ENCODE measurements at regions not wholly inside any gene's neighbourhood (a gene's known extent, or its start where the extent isn't known, plus 50 kb on each side); places are given as distances from the start of the nearest gene placed in this dataset.
"Not testable (repeated sequence)": the region's sequence is repeated elsewhere in the genome, so short reads cannot be mapped to it uniquely, and the experiment has no call there.

GRCh38 chr5:106481374-106481773 is 1189.4 kb downstream of the EFNA5 start:
- Histone ChIP-seq H3K4me3 (ENCODE audit: low read length) (no peak overlapping the region), H3K9me3 (replicated peaks; ENCODE audit: low read length) (no peaks in the 10 kb centered on the region), H3K36me3 (ENCODE audit: insufficient read depth, low read length) (no peaks in the 10 kb centered on the region), H3K4me1 (ENCODE audit: control insufficient read depth, insufficient read depth, low read length) (no peaks in the 10 kb centered on the region), H3K27me3 (ENCODE audit: control insufficient read depth, insufficient read depth, low read length) (no peaks in the 10 kb centered on the region), H3K9ac (ENCODE audit: low read depth, low read length) (no peak overlapping the region), H3K4me2 (ENCODE audit: low read length) (no peak overlapping the region)

GRCh38 chr5:106476630-106477029 is 1194.1 kb downstream of the EFNA5 start:
- Histone ChIP-seq H3K9ac (ENCODE audit: low read depth, low read length) (no peak overlapping the region), H3K4me2 (ENCODE audit: low read length) (no peak overlapping the region), H3K36me3 (ENCODE audit: insufficient read depth, low read length) (no peaks in the 10 kb centered on the region), H3K4me1 (ENCODE audit: control insufficient read depth, insufficient read depth, low read length) (no peaks in the 10 kb centered on the region), H3K9me3 (replicated peaks; ENCODE audit: low read length) (no peaks in the 10 kb centered on the region), H3K4me3 (ENCODE audit: low read length) (no peak overlapping the region), H3K27me3 (ENCODE audit: control insufficient read depth, insufficient read depth, low read length) (no peaks in the 10 kb centered on the region)

- H3K4me2 ChIP-seq (ENCODE audit: low read length), result no peak overlapping the region
- H3K36me3 ChIP-seq (ENCODE audit: insufficient read depth, low read length), result no peaks in the 10 kb centered on the region
- no peak overlapping the region for H3K9ac ChIP-seq (ENCODE audit: low read depth, low read length)
- H3K4me3 ChIP-seq (ENCODE audit: low read length), result no peak overlapping the region
- H3K4me1 ChIP-seq (ENCODE audit: control insufficient read depth, insufficient read depth, low read length), result no peaks in the 10 kb centered on the region
- H3K27me3 ChIP-seq (ENCODE audit: control insufficient read depth, insufficient read depth, low read length), result no peaks in the 10 kb centered on the region
- no peaks in the 10 kb centered on the region for H3K9me3 ChIP-seq (replicated peaks; ENCODE audit: low read length)
These were observed 1196.7 kb downstream of the EFNA5 start for GRCh38 chr5:106474066-106474465.

GRCh38 chr5:106459541-106459940 is 1211.2 kb downstream of the EFNA5 start:
- Histone ChIP-seq H3K4me2 (ENCODE audit: low read length) (no peak overlapping the region), H3K27me3 (ENCODE audit: control insufficient read depth, insufficient read depth, low read length) (no peaks in the 10 kb centered on the region), H3K9ac (ENCODE audit: low read depth, low read length) (no peak overlapping the region), H3K4me3 (ENCODE audit: low read length) (no peak overlapping the region), H3K9me3 (replicated peaks; ENCODE audit: low read length) (no peaks in the 10 kb centered on the region), H3K4me1 (ENCODE audit: control insufficient read depth, insufficient read depth, low read length) (peaks cover 9% of the 10 kb centered on the region), H3K36me3 (ENCODE audit: insufficient read depth, low read length) (no peaks in the 10 kb centered on the region)

GRCh38 chr5:106454651-106455415 is 1215.9 kb downstream of the EFNA5 start:
- Histone ChIP-seq H3K4me2 (ENCODE audit: low read length) (no peak overlapping the region), H3K9me3 (replicated peaks; ENCODE audit: low read length) (no peaks in the 10 kb centered on the region), H3K36me3 (ENCODE audit: insufficient read depth, low read length) (no peaks in the 10 kb centered on the region), H3K9ac (ENCODE audit: low read depth, low read length) (no peak overlapping the region), H3K4me3 (ENCODE audit: low read length) (no peak overlapping the region), H3K4me1 (ENCODE audit: control insufficient read depth, insufficient read depth, low read length) (peaks cover 11% of the 10 kb centered on the region), H3K27me3 (ENCODE audit: control insufficient read depth, insufficient read depth, low read length) (no peaks in the 10 kb centered on the region)

GRCh38 chr5:106454050-106454449 is 1216.7 kb downstream of the EFNA5 start:
- Histone ChIP-seq H3K9me3 (replicated peaks; ENCODE audit: low read length) (no peaks in the 10 kb centered on the region), H3K4me2 (ENCODE audit: low read length) (no peak overlapping the region), H3K36me3 (ENCODE audit: insufficient read depth, low read length) (no peaks in the 10 kb centered on the region), H3K4me3 (ENCODE audit: low read length) (no peak overlapping the region), H3K27me3 (ENCODE audit: control insufficient read depth, insufficient read depth, low read length) (no peaks in the 10 kb centered on the region), H3K9ac (ENCODE audit: low read depth, low read length) (no peak overlapping the region), H3K4me1 (ENCODE audit: control insufficient read depth, insufficient read depth, low read length) (peaks cover 11% of the 10 kb centered on the region)

GRCh38 chr5:106451998-106452397 is 1218.7 kb downstream of the EFNA5 start:
- no peaks in the 10 kb centered on the region for H3K9me3 ChIP-seq (replicated peaks; ENCODE audit: low read length)
- no peak overlapping the region for H3K9ac ChIP-seq (ENCODE audit: low read depth, low read length)
- H3K4me1 ChIP-seq (ENCODE audit: control insufficient read depth, insufficient read depth, low read length), result peaks cover 11% of the 10 kb centered on the region
- H3K27me3 ChIP-seq (ENCODE audit: control insufficient read depth, insufficient read depth, low read length), result no peaks in the 10 kb centered on the region
- no peak overlapping the region for H3K4me3 ChIP-seq (ENCODE audit: low read length)
- H3K36me3 ChIP-seq (ENCODE audit: insufficient read depth, low read length), result no peaks in the 10 kb centered on the region
- H3K4me2 ChIP-seq (ENCODE audit: low read length), result no peak overlapping the region

GRCh38 chr5:106443746-106444145 is 1227.0 kb downstream of the EFNA5 start:
- Histone ChIP-seq H3K27me3 (ENCODE audit: control insufficient read depth, insufficient read depth, low read length) (no peaks in the 10 kb centered on the region), H3K4me2 (ENCODE audit: low read length) (no peak overlapping the region), H3K9me3 (replicated peaks; ENCODE audit: low read length) (no peaks in the 10 kb centered on the region), H3K36me3 (ENCODE audit: insufficient read depth, low read length) (no peaks in the 10 kb centered on the region), H3K4me3 (ENCODE audit: low read length) (no peak overlapping the region), H3K4me1 (ENCODE audit: control insufficient read depth, insufficient read depth, low read length) (no peaks in the 10 kb centered on the region), H3K9ac (ENCODE audit: low read depth, low read length) (no peak overlapping the region)

- Histone ChIP-seq H3K4me1 (ENCODE audit: control insufficient read depth, insufficient read depth, low read length) (no peaks in the 10 kb centered on the region), H3K9ac (ENCODE audit: low read depth, low read length) (no peak overlapping the region), H3K4me3 (ENCODE audit: low read length) (no peak overlapping the region), H3K36me3 (ENCODE audit: insufficient read depth, low read length) (no peaks in the 10 kb centered on the region), H3K9me3 (replicated peaks; ENCODE audit: low read length) (no peaks in the 10 kb centered on the region), H3K4me2 (ENCODE audit: low read length) (no peak overlapping the region), H3K27me3 (ENCODE audit: control insufficient read depth, insufficient read depth, low read length) (no peaks in the 10 kb centered on the region)
These were observed 1235.6 kb downstream of the EFNA5 start for GRCh38 chr5:106435185-106435584.

GRCh38 chr5:106430733-106431132 is 1240.0 kb downstream of the EFNA5 start:
- not testable (repeated sequence) for H3K4me1 ChIP-seq (ENCODE audit: control insufficient read depth, insufficient read depth, low read length); H3K27me3 ChIP-seq (ENCODE audit: control insufficient read depth, insufficient read depth, low read length); H3K9me3 ChIP-seq (replicated peaks; ENCODE audit: low read length); H3K4me3 ChIP-seq (ENCODE audit: low read length); H3K4me2 ChIP-seq (ENCODE audit: low read length); H3K36me3 ChIP-seq (ENCODE audit: insufficient read depth, low read length); H3K9ac ChIP-seq (ENCODE audit: low read depth, low read length)

- no peak overlapping the region for H3K4me3 ChIP-seq (ENCODE audit: low read length)
- H3K9ac ChIP-seq (ENCODE audit: low read depth, low read length), result no peak overlapping the region
- H3K9me3 ChIP-seq (replicated peaks; ENCODE audit: low read length), result no peaks in the 10 kb centered on the region
- H3K36me3 ChIP-seq (ENCODE audit: insufficient read depth, low read length), result no peaks in the 10 kb centered on the region
- H3K4me2 ChIP-seq (ENCODE audit: low read length), result no peak overlapping the region
- H3K27me3 ChIP-seq (ENCODE audit: control insufficient read depth, insufficient read depth, low read length), result no peaks in the 10 kb centered on the region
- peaks cover 12% of the 10 kb centered on the region for H3K4me1 ChIP-seq (ENCODE audit: control insufficient read depth, insufficient read depth, low read length)
These were observed 1247.4 kb downstream of the EFNA5 start for GRCh38 chr5:106423109-106423897.

GRCh38 chr5:106420102-106420501 is 1250.6 kb downstream of the EFNA5 start:
- Histone ChIP-seq H3K27me3 (ENCODE audit: control insufficient read depth, insufficient read depth, low read length) (no peaks in the 10 kb centered on the region), H3K4me2 (ENCODE audit: low read length) (no peak overlapping the region), H3K36me3 (ENCODE audit: insufficient read depth, low read length) (no peaks in the 10 kb centered on the region), H3K4me1 (ENCODE audit: control insufficient read depth, insufficient read depth, low read length) (peaks cover 15% of the 10 kb centered on the region), H3K9me3 (replicated peaks; ENCODE audit: low read length) (no peaks in the 10 kb centered on the region), H3K4me3 (ENCODE audit: low read length) (no peak overlapping the region), H3K9ac (ENCODE audit: low read depth, low read length) (no peak overlapping the region)

Measured in skeletal muscle satellite cell (primary cell).